H1 (cell line): ENCODE measurements at regions not wholly inside any gene's neighbourhood (a gene's known extent, or its start where the extent isn't known, plus 50 kb on each side); places are given as distances from the start of the nearest gene placed in this dataset.

ENCODE experiments used
- BACH1 ChIP-seq: IDR thresholded peaks from 2 replicates; pipeline ENCODE4 v1.6.1; 2012; ENCODE audit warnings: low read length, improper control_type of control experiment
- BRCA1 ChIP-seq: IDR thresholded peaks from 2 replicates; pipeline ENCODE4 v1.6.1; 2012; ENCODE audit warnings: low read depth, low read length, improper control_type of control experiment
- CHD1 ChIP-seq: IDR thresholded peaks from 2 replicates; pipeline ENCODE4 v1.6.1; 2012; ENCODE audit warnings: low read depth, low read length, improper control_type of control experiment
- CTCF ChIP-seq, 3 experiments: IDR thresholded peaks; 1 replicate in 2 of 3; 2 replicates in 1 of 3; pipeline versions ENCODE4 v1.5.1 to v1.6.1; 2011; ENCODE audit warnings: low read length in 3 of 3, mild to moderate bottlenecking in 3 of 3, inconsistent platforms in 2 of 3, low read depth in 1 of 3, moderate library complexity in 1 of 3; ENCODE audit not compliant: insufficient read depth in 1 of 3; ENCODE audit errors: control extremely low read depth in 1 of 3
- EP300 ChIP-seq, 2 experiments: IDR thresholded peaks; 1 replicate in 1 of 2; 2 replicates in 1 of 2; pipeline ENCODE4 v1.6.1; 2011 to 2012; ENCODE audit warnings: low read depth in 2 of 2, low read length in 2 of 2, mild to moderate bottlenecking in 2 of 2, borderline replicate concordance in 1 of 2, inconsistent platforms in 1 of 2, moderate library complexity in 1 of 2
- GTF2F1 ChIP-seq: IDR thresholded peaks from 2 replicates; pipeline ENCODE4 v1.6.1; 2012; ENCODE audit warnings: low read depth, low read length, improper control_type of control experiment, borderline replicate concordance
- KDM5A ChIP-seq: fragments of 200-600 bp; IDR thresholded peaks from 2 replicates; pipeline ENCODE4 v1.7.1; 2012; ENCODE audit warnings: mild to moderate bottlenecking, low read length, inconsistent platforms, mixed read lengths
- POLR2A ChIP-seq, 2 experiments: IDR thresholded peaks; 1 replicate in 1 of 2; 2 replicates in 1 of 2; pipeline ENCODE4 v1.6.1; 2011; ENCODE audit warnings: low read depth in 2 of 2, low read length in 2 of 2, mild to moderate bottlenecking in 2 of 2; ENCODE audit errors: control extremely low read depth in 1 of 2
- RAD21 ChIP-seq, 2 experiments: IDR thresholded peaks in 1 of 2; conservative IDR thresholded peaks in 1 of 2; 2 replicates each; pipeline ENCODE4 v1.6.1; 2011; ENCODE audit warnings: low read depth in 2 of 2, low read length in 2 of 2, improper control_type of control experiment in 1 of 2, inconsistent platforms in 1 of 2, mild to moderate bottlenecking in 1 of 2, moderate library complexity in 1 of 2
- SP2 ChIP-seq: IDR thresholded peaks from 2 replicates; pipeline ENCODE4 v1.6.1; 2012; ENCODE audit warnings: mild to moderate bottlenecking, low read length, inconsistent platforms
- SUZ12 ChIP-seq: fragments of 200-600 bp; sonication (generic); IDR thresholded peaks from 2 replicates; pipeline ENCODE4 v1.6.1; 2012; ENCODE audit warnings: mild to moderate bottlenecking, inconsistent platforms, low read length, moderate library complexity, mixed read lengths

GRCh38 chr5:112560371-112560770, 141.3 kb upstream of the EPB41L4A start:
- TF ChIP-seq SP2 (no peak), BACH1 (no peak), GTF2F1 (no peak), BRCA1 (no peak), CTCF (IDR thresholded peaks at IDR 0.05; ENCODE audit: control extremely low read depth in 1 of 3, insufficient read depth in 1 of 3, low read depth in 1 of 3, low read length in 3 of 3) (no peak), KDM5A (no peak), POLR2A (IDR thresholded peaks at IDR 0.05; ENCODE audit: control extremely low read depth in 1 of 2, low read depth in 2 of 2, low read length in 2 of 2) (no peak), CHD1 (no peak), EP300 (IDR thresholded peaks at IDR 0.05; ENCODE audit: borderline replicate concordance in 1 of 2, low read depth in 2 of 2, low read length in 2 of 2) (no peak), RAD21 (IDR thresholded peaks at IDR 0.05 in 1 of 2, conservative IDR thresholded peaks at IDR 0.05 in 1 of 2; ENCODE audit: low read depth in 2 of 2, low read length in 2 of 2) (no peak), SUZ12 (no peak)
